ENCODE measurements at regions not wholly inside any gene's neighbourhood (a gene's known extent, or its start where the extent isn't known, plus 50 kb on each side); places are given as distances from the start of the nearest gene placed in this dataset.

DNA sequence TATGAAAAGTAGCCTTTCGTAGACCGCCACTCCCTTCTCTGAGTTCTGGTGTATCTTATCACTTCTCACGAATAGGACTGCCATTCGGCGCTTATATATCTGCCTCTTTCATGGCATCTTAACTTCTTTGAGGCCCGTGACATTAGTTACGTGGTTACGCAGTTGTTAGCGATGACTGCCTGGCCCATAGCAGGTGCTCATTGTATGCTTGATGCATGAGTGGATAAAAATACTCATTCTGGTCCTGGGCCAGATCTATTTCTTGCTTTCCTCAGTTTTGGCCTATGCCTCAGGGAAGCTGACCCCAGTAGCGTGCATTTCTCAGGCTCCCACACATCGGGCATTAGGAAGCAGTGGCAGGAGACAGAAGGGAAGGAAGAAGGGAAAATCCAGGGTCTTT, 60.7 kb upstream of the PITX2 start:
- Histone ChIP-seq H3K4me3 (ENCODE audit: low read depth, low read length) (no peak overlapping the region), H3K27ac (no peak overlapping the region), H3K9me3 (ENCODE audit: severe bottlenecking) (no peaks in the 10 kb centered on the region), H3K27me3 (ENCODE audit: insufficient read depth, low read depth, severe bottlenecking) (peaks cover 63% of the 10 kb centered on the region), H3K36me3 (no peaks in the 10 kb centered on the region)
- DNase-seq = no peak
- TF ChIP-seq, protein P1, sequence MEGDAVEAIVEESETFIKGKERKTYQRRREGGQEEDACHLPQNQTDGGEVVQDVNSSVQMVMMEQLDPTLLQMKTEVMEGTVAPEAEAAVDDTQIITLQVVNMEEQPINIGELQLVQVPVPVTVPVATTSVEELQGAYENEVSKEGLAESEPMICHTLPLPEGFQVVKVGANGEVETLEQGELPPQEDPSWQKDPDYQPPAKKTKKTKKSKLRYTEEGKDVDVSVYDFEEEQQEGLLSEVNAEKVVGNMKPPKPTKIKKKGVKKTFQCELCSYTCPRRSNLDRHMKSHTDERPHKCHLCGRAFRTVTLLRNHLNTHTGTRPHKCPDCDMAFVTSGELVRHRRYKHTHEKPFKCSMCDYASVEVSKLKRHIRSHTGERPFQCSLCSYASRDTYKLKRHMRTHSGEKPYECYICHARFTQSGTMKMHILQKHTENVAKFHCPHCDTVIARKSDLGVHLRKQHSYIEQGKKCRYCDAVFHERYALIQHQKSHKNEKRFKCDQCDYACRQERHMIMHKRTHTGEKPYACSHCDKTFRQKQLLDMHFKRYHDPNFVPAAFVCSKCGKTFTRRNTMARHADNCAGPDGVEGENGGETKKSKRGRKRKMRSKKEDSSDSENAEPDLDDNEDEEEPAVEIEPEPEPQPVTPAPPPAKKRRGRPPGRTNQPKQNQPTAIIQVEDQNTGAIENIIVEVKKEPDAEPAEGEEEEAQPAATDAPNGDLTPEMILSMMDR (IDR thresholded peaks at IDR 0.05; ENCODE audit: low read depth, low read length) = no peak

DNA sequence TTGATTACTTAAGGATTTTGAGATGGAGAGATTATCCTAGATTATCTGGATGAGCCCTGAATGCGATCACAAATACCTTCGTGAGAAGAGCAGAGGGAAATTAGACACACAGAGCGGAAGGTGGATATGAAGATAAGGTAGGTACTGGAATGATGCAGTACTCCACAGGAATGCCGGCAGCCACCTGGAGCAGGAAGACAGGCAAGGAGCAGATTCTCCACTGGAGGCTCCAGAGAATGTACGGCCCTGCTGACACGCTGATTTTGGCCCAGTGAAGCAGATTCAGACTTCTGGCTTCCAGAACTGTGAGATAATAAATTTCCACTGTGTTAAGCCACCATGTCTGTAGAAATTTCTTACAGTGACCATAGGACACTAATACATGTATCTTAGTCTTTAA, 79.4 kb upstream of the PITX2 start:
- TF ChIP-seq, protein P1 (IDR thresholded peaks at IDR 0.05; ENCODE audit: low read depth, low read length) = no peak
- Histone ChIP-seq H3K27me3 (ENCODE audit: insufficient read depth, low read depth, severe bottlenecking) (peaks cover 57% of the 10 kb centered on the region), H3K27ac (no peak overlapping the region), H3K4me3 (ENCODE audit: low read depth, low read length) (no peak overlapping the region), H3K36me3 (no peaks in the 10 kb centered on the region), H3K9me3 (ENCODE audit: severe bottlenecking) (no peaks in the 10 kb centered on the region)
- DNase-seq = no peak

DNA sequence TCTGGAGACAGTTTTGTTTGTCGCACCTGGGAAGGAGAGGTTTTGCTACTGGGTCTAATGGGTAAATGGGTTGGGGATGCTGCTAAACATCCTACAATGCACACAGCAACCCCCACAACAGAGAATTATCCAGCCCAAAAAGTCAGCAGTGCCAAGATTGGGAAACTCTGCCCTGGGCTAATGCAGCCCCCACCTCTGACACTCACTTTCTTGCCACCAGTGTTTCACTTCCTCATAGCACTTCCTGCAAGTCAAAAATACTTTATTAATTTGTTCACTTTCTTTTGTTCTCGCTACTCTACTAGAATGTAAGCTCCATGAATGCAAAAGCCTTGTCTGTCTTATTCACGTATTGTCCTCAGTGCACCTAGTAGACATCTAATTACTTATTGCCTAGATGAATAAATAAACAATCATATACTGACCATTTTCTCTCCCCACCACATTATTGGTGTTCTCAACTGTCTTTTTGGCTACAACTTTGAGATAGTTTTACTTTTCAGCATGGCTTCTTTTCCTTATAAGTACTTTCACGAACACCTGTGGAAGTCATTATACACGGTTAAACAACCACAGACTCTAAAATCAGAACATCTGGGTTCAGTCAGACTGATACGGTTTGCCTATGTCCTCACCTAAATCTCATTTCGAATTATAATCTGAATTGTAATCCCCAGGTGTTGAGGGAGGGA, 82.0 kb upstream of the PITX2 start:
- Histone ChIP-seq H3K27ac (no peak overlapping the region), H3K9me3 (ENCODE audit: severe bottlenecking) (no peaks in the 10 kb centered on the region), H3K27me3 (ENCODE audit: insufficient read depth, low read depth, severe bottlenecking) (peaks cover 64% of the 10 kb centered on the region), H3K4me3 (ENCODE audit: low read depth, low read length) (no peak overlapping the region), H3K36me3 (no peaks in the 10 kb centered on the region)
- no peak for DNase-seq
- TF ChIP-seq, protein P1 (IDR thresholded peaks at IDR 0.05; ENCODE audit: low read depth, low read length) = no peak

DNA sequence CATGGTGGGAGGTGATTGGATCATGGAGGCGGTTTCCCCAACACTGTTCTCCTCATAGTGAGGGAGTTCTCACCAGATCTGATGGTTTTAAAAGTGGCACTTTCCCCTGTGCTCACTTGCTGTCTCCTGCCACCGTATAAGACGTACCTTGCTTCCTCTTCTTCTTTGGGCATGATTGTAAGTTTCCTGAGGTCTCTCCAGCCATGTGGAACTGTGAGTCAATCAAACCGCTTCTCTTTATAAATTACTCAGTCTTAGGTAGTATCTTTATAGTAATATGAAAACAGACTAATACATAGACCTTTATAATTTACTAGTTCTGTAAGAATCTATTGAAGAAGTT, 82.5 kb upstream of the PITX2 start:
- TF ChIP-seq, protein P1 (IDR thresholded peaks at IDR 0.05; ENCODE audit: low read depth, low read length) = no peak
- Histone ChIP-seq H3K27ac (no peak overlapping the region), H3K27me3 (ENCODE audit: insufficient read depth, low read depth, severe bottlenecking) (peaks cover 68% of the 10 kb centered on the region), H3K36me3 (no peaks in the 10 kb centered on the region), H3K4me3 (ENCODE audit: low read depth, low read length) (no peak overlapping the region), H3K9me3 (ENCODE audit: severe bottlenecking) (no peaks in the 10 kb centered on the region)
- DNase-seq = no peak

DNA sequence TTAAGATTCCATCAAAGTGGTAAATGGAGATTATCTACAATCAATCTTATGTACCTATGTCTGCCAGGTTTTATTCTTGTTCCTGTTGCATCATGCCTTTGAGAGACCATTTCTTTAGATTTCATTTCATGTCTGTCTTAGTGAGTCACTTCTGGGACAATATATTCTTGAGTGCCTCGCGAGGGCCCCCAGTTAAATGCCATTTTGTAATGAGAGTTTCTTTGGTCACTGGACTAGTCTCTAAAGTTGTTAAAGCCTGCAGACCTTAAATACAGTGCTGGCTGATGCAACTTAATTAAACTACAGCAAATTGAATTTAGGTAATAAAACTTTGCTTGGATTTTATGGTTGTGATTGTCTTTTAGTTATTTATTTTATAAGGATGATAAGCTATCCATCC, 87.2 kb upstream of the PITX2 start:
- no peaks in the 10 kb centered on the region for H3K9me3 ChIP-seq (ENCODE audit: severe bottlenecking)
- no peak for DNase-seq
- H3K4me3 ChIP-seq (ENCODE audit: low read depth, low read length) = no peak overlapping the region
- peaks cover 53% of the 10 kb centered on the region for H3K27me3 ChIP-seq (ENCODE audit: insufficient read depth, low read depth, severe bottlenecking)
- no peak overlapping the region for H3K27ac ChIP-seq
- TF ChIP-seq, protein P1 (IDR thresholded peaks at IDR 0.05; ENCODE audit: low read depth, low read length) = no peak
- H3K36me3 ChIP-seq = no peaks in the 10 kb centered on the region

DNA sequence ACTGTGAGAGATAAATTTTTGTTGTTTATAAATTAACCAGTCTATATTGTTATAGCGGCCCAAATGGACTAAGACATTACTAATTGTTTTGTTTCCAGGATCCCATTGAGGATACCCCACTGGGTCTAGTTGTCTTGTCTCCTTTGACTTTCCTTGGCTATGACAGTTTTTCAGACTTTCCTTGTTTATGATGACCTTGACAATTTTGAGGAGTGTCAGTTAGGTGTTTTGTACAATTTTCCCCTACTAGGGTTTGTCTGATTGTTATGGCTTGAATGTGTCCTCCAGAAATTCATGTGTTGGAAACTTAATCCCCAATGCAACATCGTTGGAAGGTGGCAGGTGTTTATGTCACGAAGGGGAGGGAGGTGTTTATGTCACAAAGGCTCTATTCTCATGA, 89.6 kb upstream of the PITX2 start:
- peaks cover 40% of the 10 kb centered on the region for H3K27me3 ChIP-seq (ENCODE audit: insufficient read depth, low read depth, severe bottlenecking)
- H3K36me3 ChIP-seq = no peaks in the 10 kb centered on the region
- TF ChIP-seq, protein P1 (IDR thresholded peaks at IDR 0.05; ENCODE audit: low read depth, low read length) = no peak
- H3K9me3 ChIP-seq (ENCODE audit: severe bottlenecking) = no peaks in the 10 kb centered on the region
- no peak for DNase-seq
- H3K27ac ChIP-seq = no peak overlapping the region
- no peak overlapping the region for H3K4me3 ChIP-seq (ENCODE audit: low read depth, low read length)

All from WERI-Rb-1 (cell line).